GM19372 (cell line): ENCODE measurements at regions not wholly inside any gene's neighbourhood (a gene's known extent, or its start where the extent isn't known, plus 50 kb on each side); places are given as distances from the start of the nearest gene placed in this dataset.
"Not testable (repeated sequence)": the region's sequence is repeated elsewhere in the genome, so short reads cannot be mapped to it uniquely, and the experiment has no call there.

ENCODE experiments used
- ATAC-seq: cut with Tn5 transposase; IDR thresholded peaks from one replicate; pipeline ENCODE4 v1.9.1; 2021; ENCODE audit warnings: mild to moderate bottlenecking, low read depth, moderate library complexity; ENCODE audit not compliant: unreplicated experiment

DNA sequence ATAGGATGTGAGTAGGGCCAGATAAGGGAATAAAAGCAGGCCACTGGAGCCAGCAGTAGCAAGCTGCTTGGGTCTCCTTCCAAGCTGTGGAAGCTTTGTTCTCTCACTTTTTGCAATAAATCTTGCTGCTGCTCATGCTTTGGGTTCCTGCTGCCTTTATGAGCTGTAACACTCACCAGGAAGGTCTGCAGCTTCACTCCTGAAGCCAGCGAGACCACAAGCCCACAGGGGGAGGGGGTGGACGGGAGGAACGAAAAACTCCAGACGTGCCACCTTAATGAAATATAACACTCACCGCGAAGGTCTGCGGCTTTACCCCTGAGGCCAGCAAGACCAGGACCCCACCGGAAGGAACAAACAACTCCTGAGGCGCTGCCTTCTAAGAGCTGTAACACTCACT lies 1324.4 kb upstream of the EYS start:
- no peak for ATAC-seq

DNA sequence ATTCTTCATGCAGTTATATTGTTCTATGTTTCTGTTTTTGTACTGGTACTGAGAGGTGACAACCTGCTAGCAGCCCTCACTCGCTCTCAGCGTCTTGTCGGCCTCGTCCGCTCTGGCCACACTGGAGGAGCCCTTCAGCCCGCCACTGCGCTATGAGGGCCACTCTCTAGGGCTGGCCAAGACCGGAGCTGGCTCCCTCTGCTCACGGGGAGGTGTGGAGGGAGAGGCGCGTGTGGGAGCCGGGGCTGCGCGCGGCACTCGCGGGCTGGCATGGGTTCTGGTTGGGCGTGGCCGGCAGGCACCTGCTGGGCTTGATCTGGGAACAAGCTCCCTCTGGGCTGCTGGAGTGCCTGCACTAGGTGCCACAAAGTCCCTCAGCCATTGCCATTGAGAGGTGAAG lies 1323.8 kb upstream of the EYS start:
- no peak for ATAC-seq

DNA sequence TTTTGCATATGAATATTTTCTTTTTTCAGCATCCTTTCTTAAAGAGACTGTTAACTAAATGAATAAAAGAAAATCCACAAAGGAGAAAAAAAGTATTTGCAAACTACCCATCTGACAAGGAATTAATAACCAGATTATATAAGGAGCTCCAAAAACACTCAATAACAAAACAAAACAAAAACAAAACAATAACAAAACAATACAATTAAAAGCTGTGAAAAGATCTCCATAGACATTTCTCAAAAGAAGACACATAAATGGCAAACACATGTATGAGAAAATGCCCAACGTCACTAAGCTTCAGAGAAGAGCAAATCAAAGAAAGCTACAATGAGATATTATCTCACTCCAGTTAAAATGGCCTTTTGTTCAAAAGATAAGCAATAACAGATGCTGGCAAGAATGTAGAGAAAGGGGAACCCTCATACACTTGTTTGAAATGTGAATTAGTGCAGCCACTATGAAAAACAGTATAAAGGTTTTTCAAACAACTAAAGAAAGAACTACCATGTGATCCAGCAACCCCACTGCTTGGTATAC lies 1310.0 kb upstream of the EYS start:
- no peak for ATAC-seq

DNA sequence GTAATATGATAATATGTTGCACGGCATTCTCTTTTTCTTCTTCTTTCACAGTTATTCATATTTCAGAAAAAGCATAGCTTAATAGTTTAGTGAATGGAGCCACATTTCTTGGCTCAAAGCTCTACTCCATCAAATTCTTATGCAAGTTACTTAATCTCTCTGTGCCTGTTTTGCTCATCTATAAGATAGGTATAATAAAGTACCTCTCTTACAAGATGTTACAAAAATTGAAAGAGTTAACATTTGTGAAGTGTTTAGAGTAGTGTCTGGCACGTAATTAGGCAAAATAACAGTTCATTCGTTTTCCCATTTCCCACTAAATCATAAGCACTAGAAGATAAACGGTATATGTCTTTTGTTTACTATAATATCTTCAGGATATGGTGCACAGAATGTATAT lies 1304.4 kb upstream of the EYS start:
- no peak for ATAC-seq

DNA sequence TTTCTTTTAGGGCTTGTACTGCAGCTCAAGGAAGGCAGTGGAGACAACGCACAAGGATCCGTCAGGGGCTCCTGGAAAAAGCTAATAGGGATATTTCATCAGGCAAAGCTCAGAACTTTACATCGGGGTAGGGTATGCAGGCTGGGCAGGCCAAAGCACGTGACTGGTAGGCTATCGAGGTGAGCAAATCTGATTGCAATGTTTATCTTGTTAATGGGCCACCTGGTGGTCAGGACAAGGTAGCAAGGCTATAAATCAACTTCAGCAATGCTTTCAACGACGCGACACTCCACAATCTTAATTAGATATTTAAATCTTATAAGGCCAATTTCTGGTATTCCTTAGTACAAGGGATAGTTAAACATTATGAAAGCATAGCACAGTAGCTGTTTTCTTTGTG lies 1302.8 kb upstream of the EYS start:
- ATAC-seq: no peak

DNA sequence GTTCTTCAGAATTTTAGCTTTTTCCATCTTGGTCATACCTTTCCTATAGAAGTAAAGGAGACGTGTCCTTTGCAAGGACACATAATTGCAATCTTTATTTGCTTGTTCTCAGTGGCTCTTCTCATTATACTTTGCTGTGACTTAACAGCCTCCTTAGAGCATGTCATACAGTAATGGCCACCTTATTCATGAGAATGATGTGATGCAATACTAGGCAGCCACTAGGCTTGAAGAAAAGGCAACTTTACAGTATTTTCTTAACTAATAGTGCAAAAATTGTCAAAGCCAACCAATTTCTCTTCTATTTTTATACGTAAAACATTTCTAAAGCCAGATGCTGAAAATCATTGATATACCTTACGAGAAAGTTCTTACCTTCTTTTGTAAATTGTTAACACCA lies 1296.8 kb upstream of the EYS start:
- no peak for ATAC-seq

DNA sequence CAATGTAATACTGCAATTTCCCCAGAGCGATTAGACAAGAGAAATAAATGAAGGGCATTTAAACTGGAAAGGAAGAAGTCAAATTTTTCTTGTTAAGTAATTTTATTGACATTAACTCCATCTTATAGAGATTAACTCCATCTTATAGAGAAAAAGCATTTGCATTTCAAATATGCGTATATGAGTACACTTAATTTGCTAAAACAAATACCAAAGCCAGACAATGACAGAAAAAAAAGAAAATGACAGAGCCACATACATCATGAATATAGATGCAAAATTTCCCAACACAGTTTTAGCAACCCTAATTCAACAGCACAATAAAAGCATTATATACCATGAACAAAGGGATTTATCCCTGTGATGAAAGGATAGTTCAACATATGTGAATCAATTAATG lies 1293.1 kb upstream of the EYS start:
- no peak for ATAC-seq

DNA sequence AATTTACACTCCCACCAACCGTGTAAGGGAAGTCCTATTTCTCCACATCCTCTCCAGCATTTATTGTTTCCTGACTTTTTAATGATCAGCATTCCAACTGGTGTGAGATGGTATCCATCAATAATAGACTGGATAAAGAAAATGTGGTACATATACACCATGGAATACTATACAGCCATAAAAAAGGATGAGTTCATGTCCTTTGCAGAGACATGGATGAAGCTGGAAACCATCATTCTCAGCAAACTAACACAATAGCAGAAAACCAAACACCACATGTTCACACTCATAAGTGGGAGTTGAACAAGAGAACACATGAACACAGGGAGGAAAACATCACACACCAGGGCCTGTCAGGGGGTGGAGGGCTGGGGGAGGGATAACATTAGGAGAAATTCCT lies 1290.6 kb upstream of the EYS start:
- not testable (repeated sequence) for ATAC-seq

DNA sequence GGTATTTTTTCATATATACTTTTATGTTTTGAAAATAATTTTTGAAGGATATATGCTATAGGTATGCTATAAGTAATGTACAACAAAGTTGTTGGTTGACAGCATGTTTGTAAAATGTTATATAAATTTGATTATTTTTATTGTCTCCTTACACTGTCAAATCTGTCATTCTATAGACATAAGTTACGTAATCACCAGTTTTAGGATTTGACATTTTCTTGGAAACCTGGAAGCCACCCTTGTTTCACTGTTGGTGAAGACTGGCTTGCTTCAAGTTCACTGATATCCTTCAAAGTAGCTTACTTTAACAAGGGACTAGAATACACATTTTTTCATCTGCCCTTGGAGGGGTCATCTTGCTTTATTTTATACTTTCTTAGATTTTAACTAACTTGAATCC lies 1288.6 kb upstream of the EYS start:
- no peak for ATAC-seq

DNA sequence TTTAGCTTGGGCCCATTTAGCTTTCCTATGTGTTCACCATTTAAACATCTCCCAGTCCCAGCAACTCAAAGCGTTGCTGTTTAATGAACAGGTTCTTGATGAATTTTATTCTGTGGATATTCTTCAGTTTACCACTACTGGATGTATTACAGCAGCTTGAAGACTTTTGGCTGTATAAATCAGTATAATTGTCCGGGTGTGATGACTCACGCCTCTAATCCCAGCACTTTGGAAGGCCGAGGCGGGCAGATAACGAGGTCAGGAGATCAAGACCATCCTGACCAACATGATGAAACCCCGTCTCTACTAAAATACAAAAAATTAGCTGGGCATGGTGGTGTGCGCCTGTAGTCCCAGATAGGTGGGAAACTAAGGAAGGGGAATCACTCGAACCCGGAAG lies 1286.7 kb upstream of the EYS start:
- ATAC-seq: not testable (repeated sequence)

DNA sequence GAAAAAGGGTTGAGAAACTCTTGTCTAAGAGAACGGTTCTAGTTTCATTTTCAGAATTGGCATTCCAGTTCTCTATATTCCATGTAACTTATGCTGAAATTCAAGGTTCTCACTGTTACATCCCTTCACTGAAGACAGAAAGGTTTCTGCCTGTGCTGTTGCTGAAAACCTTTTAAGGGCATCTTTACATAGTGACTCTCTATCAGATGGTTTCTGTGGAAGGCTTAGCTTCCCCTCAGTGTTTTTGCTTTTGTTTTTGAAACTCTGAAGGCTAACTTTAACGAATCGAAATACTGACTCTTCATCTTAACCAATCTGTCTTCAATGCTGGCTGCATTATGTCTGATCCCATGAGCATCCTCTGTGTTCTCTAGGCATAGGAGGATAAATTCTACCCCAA lies 1286.2 kb upstream of the EYS start:
- no peak for ATAC-seq

DNA sequence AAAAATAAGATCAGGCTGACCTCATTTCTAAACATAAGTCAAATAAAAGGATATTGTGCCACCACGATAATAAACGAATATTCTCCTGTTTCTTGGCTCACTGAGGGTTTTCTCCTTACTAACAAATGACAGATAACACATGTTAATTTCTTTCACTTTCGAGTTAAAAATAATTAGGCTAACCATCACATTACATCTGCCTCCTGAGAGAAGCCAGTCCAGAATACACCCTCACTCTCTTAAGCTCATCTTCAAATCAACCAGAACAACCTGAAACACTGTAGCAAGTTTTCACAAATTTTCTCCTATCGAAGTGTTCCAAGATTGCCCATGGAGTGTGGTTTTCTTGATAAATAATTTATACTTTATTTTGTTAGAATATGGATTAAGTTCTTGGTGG lies 1285.6 kb upstream of the EYS start:
- no peak for ATAC-seq

DNA sequence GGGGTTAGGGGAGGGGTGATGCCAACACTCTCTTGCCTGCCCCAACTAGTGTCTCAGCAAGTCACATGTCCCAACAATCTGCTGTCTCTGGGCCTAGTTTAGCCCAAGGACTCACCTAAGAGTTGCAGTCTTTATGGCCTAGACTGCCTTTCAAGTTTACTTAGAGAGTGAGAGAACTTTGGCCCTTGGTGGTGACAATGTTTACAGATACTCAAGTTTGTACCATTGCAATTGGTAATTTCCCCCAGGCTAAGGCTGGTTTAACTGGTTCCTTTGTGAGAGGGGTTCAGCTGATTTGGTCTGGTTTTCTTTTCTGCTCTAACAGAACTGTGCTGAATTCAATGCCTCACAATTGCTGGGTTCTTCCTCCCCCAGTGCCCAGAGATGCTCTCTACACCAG lies 1279.9 kb upstream of the EYS start:
- no peak for ATAC-seq

DNA sequence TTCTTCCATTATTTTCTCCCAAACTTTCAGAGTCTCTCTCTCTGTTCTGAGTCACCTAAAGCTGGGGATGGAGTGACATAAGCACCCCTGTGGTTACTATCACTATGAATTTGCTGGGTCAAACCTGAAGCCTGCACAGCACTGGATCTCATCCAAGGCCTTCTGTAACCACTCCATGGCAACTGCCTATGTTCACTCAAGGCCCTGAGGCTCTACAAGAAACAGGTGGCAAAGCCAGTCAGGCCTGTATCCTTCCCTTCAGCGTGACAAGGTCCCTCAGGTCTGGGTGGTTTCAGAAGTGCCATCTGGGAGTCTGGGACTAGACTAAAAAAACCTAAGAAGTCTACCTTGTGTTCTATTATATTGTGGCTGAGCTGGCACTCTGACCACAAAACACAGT lies 1278.8 kb upstream of the EYS start:
- ATAC-seq: no peak

DNA sequence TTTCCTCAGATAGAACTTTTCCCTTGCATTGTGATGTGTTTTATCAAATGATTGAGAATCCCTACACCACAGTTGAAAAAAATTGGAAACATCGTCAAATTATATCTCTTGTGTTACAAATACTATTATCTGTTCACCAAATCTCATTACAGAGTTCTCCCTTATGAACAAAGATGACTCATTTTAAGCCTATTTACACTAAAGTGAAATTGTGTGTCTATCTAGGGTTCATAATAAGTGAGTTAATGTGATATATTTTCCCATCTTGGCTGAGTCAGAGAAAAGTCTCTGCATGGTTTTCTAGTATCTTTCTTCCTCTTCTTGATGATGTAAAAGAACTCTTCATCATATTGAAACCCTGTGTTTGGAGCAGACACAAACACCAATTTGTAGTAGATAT lies 1263.3 kb upstream of the EYS start:
- no peak for ATAC-seq

DNA sequence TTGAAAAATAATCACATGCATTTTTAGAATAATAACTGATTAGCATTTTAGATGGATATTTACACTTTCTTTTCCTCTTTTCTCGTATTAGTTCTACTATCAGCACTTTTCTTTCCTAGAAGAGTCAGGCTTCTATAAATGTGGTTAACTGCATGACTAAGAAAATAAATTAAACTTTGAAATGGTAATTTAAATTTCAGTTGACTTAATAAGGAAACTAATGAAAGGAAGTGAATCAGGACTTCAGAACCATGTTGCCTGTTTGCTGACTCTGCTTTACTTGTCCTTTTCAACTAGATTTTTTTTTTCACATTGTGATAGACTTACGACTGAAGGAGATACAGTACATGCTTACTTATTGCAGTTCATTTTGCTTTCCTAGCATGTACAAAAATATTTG lies 1258.2 kb upstream of the EYS start:
- ATAC-seq: no peak

DNA sequence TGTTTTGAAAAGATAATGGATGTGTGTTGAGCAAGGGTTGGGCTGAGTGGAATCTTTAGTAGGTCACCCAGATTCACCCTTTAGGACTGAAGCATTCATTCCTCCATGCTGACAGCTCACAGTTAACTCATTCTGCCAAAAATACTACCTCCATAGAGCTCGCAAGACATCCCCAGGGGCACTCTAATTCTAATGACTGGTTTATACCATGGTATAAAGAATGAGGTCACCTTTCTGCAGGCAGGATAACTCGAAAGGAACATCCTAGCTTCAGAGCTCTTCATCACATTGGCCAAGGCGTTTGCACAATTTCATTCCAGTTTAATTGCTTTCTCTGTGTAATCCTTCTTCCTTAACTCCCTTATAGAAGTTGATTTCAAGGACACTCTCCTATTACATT lies 1257.2 kb upstream of the EYS start:
- ATAC-seq: no peak

DNA sequence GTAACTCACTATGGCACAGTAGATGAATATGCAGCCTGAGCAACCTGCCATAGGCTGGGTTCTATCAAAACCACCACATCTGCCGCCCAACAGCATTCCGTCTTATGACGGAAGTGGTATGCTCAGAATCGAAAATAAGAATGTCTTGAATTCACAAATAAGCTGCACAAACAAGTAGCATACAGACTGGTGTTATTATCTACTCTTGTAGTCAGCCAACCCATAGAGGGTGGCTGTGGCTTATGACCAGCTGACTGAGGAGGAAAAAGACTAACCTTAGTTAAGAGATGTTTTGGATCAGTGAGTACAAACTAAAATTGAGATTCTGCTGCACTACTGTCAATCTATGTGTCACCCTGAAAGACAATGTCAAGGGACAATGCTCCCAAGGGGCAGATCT lies 1255.1 kb upstream of the EYS start:
- ATAC-seq: no peak

DNA sequence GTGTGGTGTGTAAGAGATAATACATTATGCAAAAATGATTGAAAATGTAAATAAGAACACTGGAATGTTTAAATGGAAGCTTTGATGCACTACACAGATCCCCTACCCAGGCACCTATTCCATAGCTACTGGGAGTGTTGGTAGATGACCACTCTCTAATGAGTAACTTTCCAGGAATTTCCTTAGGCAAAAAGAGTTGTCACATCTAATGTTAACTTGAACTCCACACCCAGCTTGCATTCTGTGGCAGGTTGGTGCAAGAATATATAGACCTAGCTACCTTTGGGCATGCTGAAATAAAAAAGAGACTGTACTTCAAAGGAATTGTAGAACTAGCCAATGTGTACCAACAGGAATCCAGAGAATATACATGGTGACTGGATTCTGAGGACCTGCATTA lies 1254.2 kb upstream of the EYS start:
- ATAC-seq: no peak

DNA sequence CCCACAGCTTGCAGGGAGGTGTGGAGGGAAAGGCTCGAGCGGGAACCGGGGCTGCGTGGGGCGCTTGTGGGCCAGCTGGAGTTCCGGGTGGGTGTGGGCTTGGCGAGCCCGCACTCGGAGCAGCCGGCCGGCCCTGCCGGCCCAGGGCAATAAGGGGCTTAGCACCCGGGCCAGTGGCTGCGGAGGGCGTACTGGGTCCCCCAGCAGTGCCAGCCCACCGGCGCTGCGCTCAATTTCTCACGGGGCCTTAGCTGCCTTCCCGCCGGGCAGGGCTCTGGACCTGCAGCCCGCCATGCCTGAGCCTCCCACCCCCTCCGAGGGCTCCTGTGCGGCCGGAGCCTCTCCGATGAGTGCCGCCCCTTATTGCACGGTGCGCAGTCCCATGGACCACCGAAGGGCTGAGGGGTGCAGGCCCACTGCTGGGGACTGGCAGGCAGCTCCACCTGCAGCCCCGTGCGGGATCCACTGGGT lies 1242.2 kb upstream of the EYS start:
- ATAC-seq: no peak

DNA sequence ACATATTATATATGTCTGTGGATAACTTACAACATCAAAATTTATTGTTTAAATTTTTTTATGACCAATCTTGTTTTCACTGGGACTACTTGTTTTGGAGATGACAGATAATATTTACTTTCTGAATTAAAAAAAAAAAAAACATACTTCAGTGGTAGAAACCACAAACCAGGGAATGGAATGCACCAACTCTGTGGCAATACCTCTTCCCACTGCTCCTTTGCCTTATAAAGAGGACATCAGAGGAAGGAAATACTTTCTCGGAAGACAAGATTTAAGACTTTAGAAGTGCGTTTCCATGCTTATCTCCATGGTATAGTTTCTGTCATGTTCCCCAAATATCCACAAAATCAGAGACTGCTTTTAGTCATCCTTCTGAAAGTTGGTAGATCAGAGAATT lies 1241.1 kb upstream of the EYS start:
- no peak for ATAC-seq

DNA sequence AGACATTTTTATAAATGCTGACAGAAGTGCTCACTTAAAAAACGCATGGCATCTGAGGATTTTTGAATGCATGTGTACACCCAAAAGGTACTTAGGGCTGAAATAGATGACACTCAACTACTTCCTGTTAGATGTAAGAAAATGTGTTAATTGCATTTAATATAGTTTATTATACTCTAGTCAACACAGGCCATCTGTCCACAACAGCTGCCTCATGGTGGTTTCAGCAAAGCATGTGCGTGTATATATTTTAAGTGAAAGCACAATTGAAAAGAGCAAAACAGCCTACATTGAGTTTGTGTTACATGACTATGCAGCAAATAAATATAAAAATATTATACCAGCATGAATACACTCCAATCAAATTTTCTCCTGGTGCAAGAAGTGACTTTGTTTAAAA lies 1233.0 kb upstream of the EYS start:
- no peak for ATAC-seq

DNA sequence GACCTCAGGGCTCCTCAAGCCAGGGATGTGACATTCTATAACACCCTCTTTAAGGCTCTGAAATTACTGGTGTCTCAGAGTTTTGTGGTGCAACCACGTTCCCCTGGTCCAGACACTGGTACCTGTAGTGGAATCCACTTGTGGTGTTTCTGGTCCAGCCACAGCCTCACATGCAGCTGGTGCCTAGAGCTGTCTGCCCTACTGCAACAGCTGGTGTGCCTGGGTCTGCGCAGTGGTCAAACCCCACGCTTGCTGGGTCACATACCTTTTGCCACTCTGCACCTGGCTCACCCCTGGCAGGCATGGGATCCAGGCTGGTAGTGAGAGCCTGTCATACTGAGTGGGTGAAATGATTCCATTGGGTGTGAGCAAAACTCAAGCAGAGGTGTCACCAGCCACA lies 1230.2 kb upstream of the EYS start:
- no peak for ATAC-seq
